NT2/D1 (cell line): ENCODE measurements at regions not wholly inside any gene's neighbourhood (a gene's known extent, or its start where the extent isn't known, plus 50 kb on each side); places are given as distances from the start of the nearest gene placed in this dataset.

Source experiments
- DNase-seq: peaks from one replicate; pipeline ENCODE4 v3.0.0-alpha.2; 2011; ENCODE audit warnings: low read depth, low spot score
- H3K27me3 ChIP-seq: 2 replicates; pipeline ENCODE4 v1.6.0; 2011; ENCODE audit warnings: mild to moderate bottlenecking; ENCODE audit not compliant: insufficient read length, insufficient read depth
- H3K36me3 ChIP-seq: 2 replicates; pipeline ENCODE4 v1.6.1; 2011; ENCODE audit warnings: mild to moderate bottlenecking, low read length, mixed read lengths; ENCODE audit not compliant: insufficient read depth, insufficient read length
- H3K4me1 ChIP-seq: 2 replicates; pipeline ENCODE4 v1.5.1; 2011; ENCODE audit not compliant: insufficient read depth, insufficient read length
- H3K4me3 ChIP-seq: 2 replicates; pipeline ENCODE4 v1.5.1; 2011; ENCODE audit warnings: low read depth; ENCODE audit not compliant: insufficient read length
- H3K9ac ChIP-seq: 2 replicates; pipeline ENCODE4 v1.6.0; 2011; ENCODE audit warnings: low read depth; ENCODE audit not compliant: insufficient read length
- H3K9me3 ChIP-seq: 2 replicates; pipeline ENCODE4 v1.5.1; 2011; ENCODE audit warnings: mild to moderate bottlenecking, low read length; ENCODE audit not compliant: insufficient read depth
- SUZ12 ChIP-seq: IDR thresholded peaks from 2 replicates; pipeline ENCODE4 v1.6.1; 2011; ENCODE audit not compliant: insufficient read length, insufficient read depth; ENCODE audit errors: extremely low read depth
- YY1 ChIP-seq: IDR thresholded peaks from 2 replicates; pipeline ENCODE4 v1.6.1; 2011; ENCODE audit not compliant: insufficient read length, insufficient read depth
- ZNF274 ChIP-seq: IDR thresholded peaks from 2 replicates; pipeline ENCODE4 v1.6.1; 2011; ENCODE audit warnings: mild to moderate bottlenecking, low read depth, low read length

GRCh38 chr11:112748713-112749543 is 212.3 kb upstream of the NCAM1 start:
- no peaks in the 10 kb centered on the region for H3K36me3 ChIP-seq
- H3K9me3 ChIP-seq = no peaks in the 10 kb centered on the region
- no peak overlapping the region for H3K9ac ChIP-seq
- TF ChIP-seq SUZ12 (no peak), YY1 (no peak), ZNF274 (no peak)
- DNase-seq = no peak
- no peak overlapping the region for H3K4me3 ChIP-seq
- H3K4me1 ChIP-seq = no peaks in the 10 kb centered on the region
- no peaks in the 10 kb centered on the region for H3K27me3 ChIP-seq

GRCh38 chr11:112751329-112751728 is 209.9 kb upstream of the NCAM1 start:
- Histone ChIP-seq H3K36me3 (no peaks in the 10 kb centered on the region), H3K4me1 (no peaks in the 10 kb centered on the region), H3K9ac (no peak overlapping the region), H3K9me3 (no peaks in the 10 kb centered on the region), H3K4me3 (no peak overlapping the region), H3K27me3 (no peaks in the 10 kb centered on the region)
- TF ChIP-seq ZNF274 (no peak), YY1 (no peak), SUZ12 (no peak)
- DNase-seq = no peak

DNA sequence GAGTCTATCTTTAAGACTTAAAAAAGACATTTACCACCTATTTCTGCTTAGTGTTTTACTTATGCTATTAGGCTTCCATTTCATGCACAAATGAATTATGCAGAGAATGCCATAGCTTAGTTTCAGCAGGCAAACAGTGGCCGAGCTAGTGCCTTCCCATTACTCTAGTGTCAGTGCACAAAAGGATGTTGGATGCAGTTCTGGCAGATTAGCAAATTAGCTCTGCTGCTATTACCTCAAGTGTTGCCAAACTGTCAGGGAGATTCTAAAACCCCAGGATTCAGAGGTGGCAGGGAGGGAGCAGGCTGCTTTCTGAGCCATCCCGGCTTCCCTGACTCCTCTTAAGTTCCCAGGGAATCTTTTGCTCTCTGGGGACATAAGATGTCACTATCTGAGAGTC is 209.4 kb upstream of the NCAM1 start:
- DNase-seq = no peak
- H3K36me3 ChIP-seq = no peaks in the 10 kb centered on the region
- no peak for TF ChIP-seq YY1
- TF ChIP-seq SUZ12 = no peak
- TF ChIP-seq ZNF274 = no peak
- no peaks in the 10 kb centered on the region for H3K9me3 ChIP-seq
- no peaks in the 10 kb centered on the region for H3K4me1 ChIP-seq
- no peak overlapping the region for H3K4me3 ChIP-seq
- H3K27me3 ChIP-seq = no peaks in the 10 kb centered on the region
- no peak overlapping the region for H3K9ac ChIP-seq

- no peaks in the 10 kb centered on the region for H3K9me3 ChIP-seq
- H3K9ac ChIP-seq = no peak overlapping the region
- TF ChIP-seq YY1 = no peak
- no peak for TF ChIP-seq SUZ12
- no peak for TF ChIP-seq ZNF274
- no peaks in the 10 kb centered on the region for H3K27me3 ChIP-seq
- H3K4me3 ChIP-seq = no peak overlapping the region
- no peaks in the 10 kb centered on the region for H3K36me3 ChIP-seq
- no peak for DNase-seq
- H3K4me1 ChIP-seq = no peaks in the 10 kb centered on the region
Measured at GRCh38 chr11:112752563-112752962, 208.7 kb upstream of the NCAM1 start.

GRCh38 chr11:112753706-112754105 is 207.5 kb upstream of the NCAM1 start:
- no peak for TF ChIP-seq SUZ12
- TF ChIP-seq ZNF274 = no peak
- TF ChIP-seq YY1 = no peak
- DNase-seq = no peak

DNA sequence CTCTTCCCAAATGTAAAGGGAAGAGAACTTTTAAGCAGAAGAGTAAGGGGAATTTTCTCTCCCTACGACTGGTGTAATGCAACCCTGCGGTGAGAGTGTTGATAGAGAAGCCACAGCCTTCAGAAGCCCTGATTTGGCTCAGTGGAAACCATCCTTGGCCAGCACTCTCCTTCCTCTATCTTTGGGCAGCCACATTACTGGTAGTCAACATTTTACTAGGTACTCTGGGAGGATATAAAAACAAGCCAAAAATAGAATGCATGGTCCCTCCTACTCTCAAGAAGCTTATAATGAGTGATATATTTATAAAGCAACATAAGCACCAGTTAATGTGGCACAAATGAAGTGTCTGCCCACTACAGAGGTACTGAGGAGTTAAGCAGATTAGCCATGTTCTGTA is 201.8 kb upstream of the NCAM1 start:
- DNase-seq = no peak
- Histone ChIP-seq H3K4me1 (no peaks in the 10 kb centered on the region), H3K9me3 (no peaks in the 10 kb centered on the region), H3K36me3 (no peaks in the 10 kb centered on the region), H3K27me3 (no peaks in the 10 kb centered on the region), H3K4me3 (no peak overlapping the region), H3K9ac (no peak overlapping the region)
- TF ChIP-seq ZNF274 (no peak), SUZ12 (no peak), YY1 (no peak)

More at GRCh38 chr11:112753706-112754105, 207.5 kb upstream of the NCAM1 start:
- Histone ChIP-seq H3K9me3 (no peaks in the 10 kb centered on the region), H3K36me3 (no peaks in the 10 kb centered on the region), H3K4me3 (no peak overlapping the region), H3K4me1 (no peaks in the 10 kb centered on the region), H3K27me3 (no peaks in the 10 kb centered on the region), H3K9ac (no peak overlapping the region)

- Histone ChIP-seq H3K9me3 (no peaks in the 10 kb centered on the region), H3K9ac (no peak overlapping the region), H3K4me3 (no peak overlapping the region), H3K4me1 (no peaks in the 10 kb centered on the region), H3K27me3 (no peaks in the 10 kb centered on the region), H3K36me3 (no peaks in the 10 kb centered on the region)
- TF ChIP-seq ZNF274 (no peak), SUZ12 (no peak), YY1 (no peak)
- no peak for DNase-seq
Measured at GRCh38 chr11:112760396-112761059, 200.7 kb upstream of the NCAM1 start.
